NCI-H2171 treated with DMSO at 0.1 percent for 48 hours (cell line): ENCODE measurements at regions not wholly inside any gene's neighbourhood (a gene's known extent, or its start where the extent isn't known, plus 50 kb on each side); places are given as distances from the start of the nearest gene placed in this dataset.

Experiments used
- DNase-seq: peaks from one replicate; lab custom pipeline; 2025; lab: John Stamatoyannopoulos, UW

GRCh38 chr15:27671819-27672437, 427.2 kb downstream of the OCA2 start:
- DNase-seq: no peak

- DNase-seq: no peak
These were observed 428.5 kb downstream of the OCA2 start for GRCh38 chr15:27670486-27671209.

GRCh38 chr15:27669641-27670040, 429.5 kb downstream of the OCA2 start:
- no peak for DNase-seq

GRCh38 chr15:27668471-27669220, 430.5 kb downstream of the OCA2 start:
- no peak for DNase-seq

- DNase-seq: no peak
These were observed 434.1 kb downstream of the OCA2 start for GRCh38 chr15:27665002-27665401.

- no peak for DNase-seq
These were observed 436.2 kb downstream of the OCA2 start for GRCh38 chr15:27662892-27663291.

GRCh38 chr15:27660676-27661075, 438.4 kb downstream of the OCA2 start:
- no peak for DNase-seq

- no peak for DNase-seq
These were observed 442.7 kb downstream of the OCA2 start for GRCh38 chr15:27656296-27656987.

GRCh38 chr15:27655056-27655455, 444.1 kb downstream of the OCA2 start:
- no peak for DNase-seq

GRCh38 chr15:27650244-27650643, 448.9 kb downstream of the OCA2 start:
- no peak for DNase-seq

GRCh38 chr15:27648359-27648758, 450.8 kb downstream of the OCA2 start:
- DNase-seq: no peak

- no peak for DNase-seq
These were observed 452.6 kb downstream of the OCA2 start for GRCh38 chr15:27646531-27646930.

GRCh38 chr15:27645672-27646071, 453.4 kb downstream of the OCA2 start:
- no peak for DNase-seq

- DNase-seq: no peak
These were observed 456.1 kb downstream of the OCA2 start for GRCh38 chr15:27642981-27643380.

- DNase-seq: no peak
These were observed 459.5 kb downstream of the OCA2 start for GRCh38 chr15:27639595-27639994.

- DNase-seq: no peak
These were observed 460.2 kb downstream of the OCA2 start for GRCh38 chr15:27638958-27639357.

GRCh38 chr15:27635916-27636315, 463.2 kb downstream of the OCA2 start:
- DNase-seq: no peak

GRCh38 chr15:27628486-27628885, 470.6 kb downstream of the OCA2 start:
- no peak for DNase-seq

GRCh38 chr15:27627623-27628022, 471.5 kb downstream of the OCA2 start:
- no peak for DNase-seq

GRCh38 chr15:27623560-27624305, 475.4 kb downstream of the OCA2 start:
- no peak for DNase-seq

- DNase-seq: no peak
These were observed 476.0 kb downstream of the OCA2 start for GRCh38 chr15:27623149-27623548.

GRCh38 chr15:27622371-27622770, 476.7 kb downstream of the OCA2 start:
- DNase-seq: no peak
